Esophagus squamous epithelium (tissue), 4 donors: ENCODE measurements at regions not wholly inside any gene's neighbourhood (a gene's known extent, or its start where the extent isn't known, plus 50 kb on each side); places are given as distances from the start of the nearest gene placed in this dataset.
"Not testable (repeated sequence)": the region's sequence is repeated elsewhere in the genome, so short reads cannot be mapped to it uniquely, and the experiment has no call there.

Experiments
- POLR2A ChIP-seq, 4 donors: fragments of 450-650 bp; IDR thresholded peaks; one replicate each; pipeline ENCODE4 v1.6.1; 2017; ENCODE audit warnings: antibody characterized with exemption in 4 of 4, mild to moderate bottlenecking in 4 of 4, moderate library complexity in 3 of 4
- TF ChIP-seq, protein P1 (sequence below), 6 experiments: fragments of 450-650 bp in 4 of 6; fragments of 200-600 bp in 2 of 6; sonication (generic) in 2 of 6; IDR thresholded peaks; one replicate each; pipeline ENCODE4 v1.5.1; 2016 to 2019; ENCODE audit warnings: antibody characterized with exemption in 6 of 6, mild to moderate bottlenecking in 4 of 6, moderate library complexity in 4 of 6

DNA sequence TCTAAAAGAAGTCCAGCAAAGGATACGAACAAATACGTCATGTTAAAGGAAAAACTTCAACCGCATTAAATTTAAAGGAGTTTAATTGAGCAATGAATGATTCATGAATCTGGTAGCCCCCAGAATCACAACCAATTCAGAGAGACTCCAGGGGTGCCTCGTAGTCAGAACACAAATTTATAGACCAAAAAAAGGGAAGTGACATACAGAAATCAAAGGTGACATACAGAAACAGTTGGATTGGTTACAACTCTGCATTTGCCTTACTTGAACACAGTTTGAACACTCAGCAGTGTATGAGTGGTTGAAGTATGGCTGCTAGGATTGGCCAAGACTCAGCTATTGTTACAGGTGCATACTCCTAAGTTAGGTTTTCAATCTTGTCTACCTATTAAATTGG, 59.5 kb upstream of the SERP2 start:
- not testable (repeated sequence) for TF ChIP-seq POLR2A (IDR thresholded peaks at IDR 0.05)
- TF ChIP-seq, protein P1, sequence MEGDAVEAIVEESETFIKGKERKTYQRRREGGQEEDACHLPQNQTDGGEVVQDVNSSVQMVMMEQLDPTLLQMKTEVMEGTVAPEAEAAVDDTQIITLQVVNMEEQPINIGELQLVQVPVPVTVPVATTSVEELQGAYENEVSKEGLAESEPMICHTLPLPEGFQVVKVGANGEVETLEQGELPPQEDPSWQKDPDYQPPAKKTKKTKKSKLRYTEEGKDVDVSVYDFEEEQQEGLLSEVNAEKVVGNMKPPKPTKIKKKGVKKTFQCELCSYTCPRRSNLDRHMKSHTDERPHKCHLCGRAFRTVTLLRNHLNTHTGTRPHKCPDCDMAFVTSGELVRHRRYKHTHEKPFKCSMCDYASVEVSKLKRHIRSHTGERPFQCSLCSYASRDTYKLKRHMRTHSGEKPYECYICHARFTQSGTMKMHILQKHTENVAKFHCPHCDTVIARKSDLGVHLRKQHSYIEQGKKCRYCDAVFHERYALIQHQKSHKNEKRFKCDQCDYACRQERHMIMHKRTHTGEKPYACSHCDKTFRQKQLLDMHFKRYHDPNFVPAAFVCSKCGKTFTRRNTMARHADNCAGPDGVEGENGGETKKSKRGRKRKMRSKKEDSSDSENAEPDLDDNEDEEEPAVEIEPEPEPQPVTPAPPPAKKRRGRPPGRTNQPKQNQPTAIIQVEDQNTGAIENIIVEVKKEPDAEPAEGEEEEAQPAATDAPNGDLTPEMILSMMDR (IDR thresholded peaks at IDR 0.05) = not testable (repeated sequence)
